GM19238 (cell line): ENCODE measurements at regions not wholly inside any gene's neighbourhood (a gene's known extent, or its start where the extent isn't known, plus 50 kb on each side); places are given as distances from the start of the nearest gene placed in this dataset.

Experiments used
- DNase-seq: peaks from one replicate; pipeline ENCODE4 v3.0.0; 2011; ENCODE audit warnings: low spot score; ENCODE audit not compliant: insufficient read length

- DNase-seq = no peak
Observed at GRCh38 chr10:128865436-128866195, 601.4 kb upstream of the MGMT start.

GRCh38 chr10:128866551-128866950, 600.5 kb upstream of the MGMT start:
- no peak for DNase-seq

- no peak for DNase-seq
Observed at GRCh38 chr10:128867210-128867609, 599.8 kb upstream of the MGMT start.

- no peak for DNase-seq
Observed at GRCh38 chr10:128867819-128868218, 599.2 kb upstream of the MGMT start.

GRCh38 chr10:128868481-128868880, 598.6 kb upstream of the MGMT start:
- DNase-seq = no peak

GRCh38 chr10:128869101-128869749, 597.8 kb upstream of the MGMT start:
- no peak for DNase-seq

- no peak for DNase-seq
Observed at GRCh38 chr10:128870830-128871597, 596.0 kb upstream of the MGMT start.

GRCh38 chr10:128871671-128872231, 595.3 kb upstream of the MGMT start:
- no peak for DNase-seq

GRCh38 chr10:128873411-128874054, 593.5 kb upstream of the MGMT start:
- no peak for DNase-seq

- no peak for DNase-seq
Observed at GRCh38 chr10:128874331-128874730, 592.7 kb upstream of the MGMT start.

- no peak for DNase-seq
Observed at GRCh38 chr10:128875030-128875744, 591.9 kb upstream of the MGMT start.

GRCh38 chr10:128875956-128876736, 590.9 kb upstream of the MGMT start:
- no peak for DNase-seq

GRCh38 chr10:128877141-128877540, 589.9 kb upstream of the MGMT start:
- no peak for DNase-seq

- DNase-seq = no peak
Observed at GRCh38 chr10:128877936-128878335, 589.1 kb upstream of the MGMT start.

- DNase-seq = no peak
Observed at GRCh38 chr10:128879030-128879429, 588.0 kb upstream of the MGMT start.

GRCh38 chr10:128879441-128880140, 587.5 kb upstream of the MGMT start:
- no peak for DNase-seq

GRCh38 chr10:128880159-128880725, 586.8 kb upstream of the MGMT start:
- no peak for DNase-seq

GRCh38 chr10:128881086-128881485, 586.0 kb upstream of the MGMT start:
- DNase-seq = no peak
